Renal cortex interstitium (tissue), 11 donors: ENCODE measurements at regions not wholly inside any gene's neighbourhood (a gene's known extent, or its start where the extent isn't known, plus 50 kb on each side); places are given as distances from the start of the nearest gene placed in this dataset.
"Not testable (repeated sequence)": the region's sequence is repeated elsewhere in the genome, so short reads cannot be mapped to it uniquely, and the experiment has no call there.

Experiments used
- DNase-seq, 11 donors: peaks; one replicate each; pipeline ENCODE4 v3.0.0-alpha.2; 2013; ENCODE audit warnings: low read depth in 9 of 11, low spot score in 4 of 11; ENCODE audit errors: extremely low read depth in 1 of 11

- DNase-seq, result peak in 1 of 11 donors; percentile 0
Observed at GRCh38 chr5:84794486-84795035, 409.9 kb upstream of the EDIL3 start.

GRCh38 chr5:84791730-84792129, 407.1 kb upstream of the EDIL3 start:
- DNase-seq, result no peak

DNA sequence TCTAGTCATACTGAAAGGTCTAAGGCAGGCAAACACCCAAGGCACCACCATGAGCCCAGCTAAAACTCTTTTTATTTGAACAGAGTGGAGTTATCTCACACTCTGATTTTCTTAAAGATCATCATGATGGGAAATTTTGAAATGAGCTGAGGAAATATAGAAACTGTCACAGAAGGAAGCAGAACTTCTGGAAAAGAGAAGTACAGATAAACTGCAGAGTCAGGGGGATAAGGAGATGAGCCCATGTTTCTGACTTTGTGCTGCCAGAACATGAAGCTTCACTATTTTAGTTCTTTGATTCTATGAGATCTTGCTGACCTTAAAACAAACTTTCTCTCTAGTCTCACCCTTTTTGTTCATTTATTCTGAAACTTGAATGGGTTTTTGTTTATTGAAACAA, 406.5 kb upstream of the EDIL3 start:
- no peak for DNase-seq

- no peak for DNase-seq
Observed at GRCh38 chr5:84790406-84790805, 405.7 kb upstream of the EDIL3 start.

DNA sequence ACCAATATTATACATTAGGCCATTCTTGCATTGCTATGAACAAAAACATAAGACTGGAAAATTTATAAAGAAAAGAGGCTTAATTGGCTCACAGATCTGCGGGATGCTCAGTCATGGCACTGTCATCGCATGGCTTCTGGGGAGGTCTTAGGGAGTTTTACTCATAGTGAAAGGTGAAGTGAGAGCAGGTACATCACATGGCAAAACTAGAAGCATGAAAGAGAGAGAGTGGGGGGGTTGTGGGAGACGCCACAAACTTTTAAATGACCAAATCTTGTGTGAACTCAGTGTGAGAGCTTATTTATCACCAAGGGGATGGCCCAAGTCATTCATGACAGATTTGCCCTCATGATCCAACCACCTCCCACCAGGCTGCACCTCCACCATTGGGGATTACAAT, 398.3 kb upstream of the EDIL3 start:
- no peak for DNase-seq

DNA sequence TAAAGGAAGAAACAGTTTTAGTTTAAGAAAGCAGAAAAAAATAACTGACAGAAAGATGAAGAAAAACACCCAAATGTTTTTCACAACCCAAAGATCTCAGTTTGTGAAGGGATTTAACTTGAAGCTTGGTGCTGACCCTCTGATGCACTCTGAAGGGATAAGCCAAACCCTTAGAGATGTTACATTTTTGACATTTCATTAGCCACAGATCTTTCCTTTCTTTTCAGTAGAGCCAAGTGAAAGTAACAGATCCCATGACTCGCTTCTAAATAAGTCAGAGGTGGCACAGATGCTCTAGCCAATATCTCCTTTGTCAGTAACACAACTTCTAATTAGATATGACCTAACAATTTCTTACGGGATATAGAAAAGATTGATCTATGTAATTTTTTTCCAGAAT, 394.5 kb upstream of the EDIL3 start:
- DNase-seq, result no peak

DNA sequence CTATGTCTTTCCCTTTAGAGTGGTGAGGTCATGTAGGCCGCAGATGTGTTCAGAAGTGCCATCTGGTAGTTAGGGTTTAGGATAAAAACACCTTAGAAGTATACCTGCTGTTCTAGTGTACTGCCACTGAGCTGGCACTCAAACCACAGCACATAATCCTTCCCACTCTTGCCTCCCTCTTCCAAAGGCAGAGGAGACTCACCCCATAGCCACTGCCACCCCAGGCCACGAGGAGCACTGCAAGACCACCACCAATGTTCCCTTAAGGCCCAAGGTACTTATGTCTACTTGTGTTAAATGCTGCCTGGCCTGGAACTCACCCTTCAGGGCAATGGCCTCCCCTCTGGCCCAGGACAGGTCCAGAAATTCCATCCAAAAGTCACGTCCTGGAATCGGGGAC, 379.5 kb upstream of the EDIL3 start:
- DNase-seq, result no peak

GRCh38 chr5:84758008-84758407, 373.3 kb upstream of the EDIL3 start:
- DNase-seq, result no peak

DNA sequence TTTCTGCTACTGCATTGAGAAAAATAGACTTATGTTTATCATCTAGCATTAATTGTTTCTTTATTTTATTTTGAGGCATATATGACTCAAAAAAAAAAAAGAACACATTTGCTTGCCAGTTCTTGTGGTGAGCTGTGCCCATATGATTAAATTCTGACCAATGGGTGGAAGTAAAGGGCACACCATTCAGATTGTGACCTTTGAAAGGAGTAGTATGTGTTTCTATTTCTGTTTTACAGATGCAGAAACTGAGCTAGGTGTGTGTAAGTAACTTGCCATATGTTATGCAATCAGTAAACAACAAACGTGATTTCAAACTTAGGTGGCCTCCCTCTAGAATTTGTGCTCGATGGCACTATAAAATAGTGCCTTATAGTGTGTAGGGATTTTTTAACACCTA, 368.1 kb upstream of the EDIL3 start:
- DNase-seq, result no peak

DNA sequence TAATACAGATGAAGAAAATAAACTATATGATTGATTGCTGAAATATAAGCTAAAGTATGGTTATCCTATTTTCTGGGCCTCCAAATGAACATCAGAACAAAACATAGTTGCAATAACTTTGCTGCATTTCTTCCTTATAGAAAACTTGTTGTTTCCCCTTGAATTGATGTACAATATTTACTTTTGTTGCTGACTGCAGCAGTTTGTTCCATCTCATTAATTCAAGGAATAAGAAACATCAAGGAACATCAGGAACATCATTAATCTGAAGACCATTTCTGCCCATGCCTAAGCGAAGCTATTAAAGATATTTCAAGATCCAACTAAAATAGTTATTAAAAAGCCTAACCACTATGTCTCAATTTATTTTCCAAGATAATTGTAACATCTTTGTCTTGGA, 363.6 kb upstream of the EDIL3 start:
- no peak for DNase-seq

DNA sequence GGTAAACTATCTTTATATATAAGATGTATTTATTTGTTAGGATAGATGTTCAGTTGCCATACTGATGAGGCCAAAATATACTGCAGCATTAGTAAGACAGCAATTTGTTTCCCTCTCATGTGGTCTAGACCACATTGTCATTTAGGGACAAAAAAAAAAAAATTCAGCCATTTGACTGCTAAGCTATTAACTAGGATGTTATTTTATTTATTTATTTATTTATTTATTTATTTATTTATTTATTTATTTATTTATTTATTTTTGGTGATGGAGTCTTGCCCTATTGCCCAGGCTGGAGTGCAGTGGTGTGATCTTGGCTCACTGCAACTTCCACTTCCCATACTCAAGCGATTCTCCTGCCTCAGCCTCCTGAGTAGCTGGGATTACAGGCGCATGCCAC, 361.6 kb upstream of the EDIL3 start:
- not testable (repeated sequence) for DNase-seq

DNA sequence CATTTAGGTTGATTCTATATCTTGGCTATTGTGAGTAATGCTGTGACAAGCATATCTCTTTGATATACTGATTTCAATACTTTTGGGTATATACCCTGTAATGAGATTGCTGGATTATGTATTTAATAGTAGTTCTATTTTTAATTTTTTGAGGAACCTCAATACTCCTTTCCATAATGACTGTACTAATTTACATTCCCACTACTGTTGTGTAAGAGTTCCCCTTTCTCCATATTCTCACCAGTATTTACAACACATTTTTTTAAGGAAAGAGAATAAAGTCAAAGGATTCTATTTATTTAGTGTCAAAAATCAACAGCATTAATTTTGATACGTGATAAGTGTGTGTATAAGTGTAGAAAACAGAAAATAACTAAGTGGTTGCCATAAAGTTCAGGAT, 356.4 kb upstream of the EDIL3 start:
- DNase-seq, result no peak

DNA sequence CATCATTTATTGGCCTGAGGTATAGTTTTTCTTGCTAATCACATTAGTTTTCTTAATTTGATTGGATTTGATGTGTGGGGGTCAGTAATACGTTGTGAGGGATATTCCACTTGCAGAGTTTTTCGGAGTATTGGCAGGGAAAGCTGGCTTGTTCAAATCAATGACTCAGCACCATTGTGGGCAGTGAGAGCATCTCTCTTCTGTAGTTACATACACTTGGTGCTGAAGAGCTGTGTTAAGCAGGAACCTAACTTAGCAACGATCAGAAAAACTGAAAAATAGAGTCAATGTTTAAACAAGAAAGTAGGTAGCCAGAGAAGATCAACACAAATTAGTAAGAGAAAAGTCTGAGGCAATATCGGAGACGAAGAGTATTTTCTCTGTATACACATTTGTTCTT, 344.6 kb upstream of the EDIL3 start:
- no peak for DNase-seq

- no peak for DNase-seq
Observed at GRCh38 chr5:84727708-84728107, 343.0 kb upstream of the EDIL3 start.

DNA sequence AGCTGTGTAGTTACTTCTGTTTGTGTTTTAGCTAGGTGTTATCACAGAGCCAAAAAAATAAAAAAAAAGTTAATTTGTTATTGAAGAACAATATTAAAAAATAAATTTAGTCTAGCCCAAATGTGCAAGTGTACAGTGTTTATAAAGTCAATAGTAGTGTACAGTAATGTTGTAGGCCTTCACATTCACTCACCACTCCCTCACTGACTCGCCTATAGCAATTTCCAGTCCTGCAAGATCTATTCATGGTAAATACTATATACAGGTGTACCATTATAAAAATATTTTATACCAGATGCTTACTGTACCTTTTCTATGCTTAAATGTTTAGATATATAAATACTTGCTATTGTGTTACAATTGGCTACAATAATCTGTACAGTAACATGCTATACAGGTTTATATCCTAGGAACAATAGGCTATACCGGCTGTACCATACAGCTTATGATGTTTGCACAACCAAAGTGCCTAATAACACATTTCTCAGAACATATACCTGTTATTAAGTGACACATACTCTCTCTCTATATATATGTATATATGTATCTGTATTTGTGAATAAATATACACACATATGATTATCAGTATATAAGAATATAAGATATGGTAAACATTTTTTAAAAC, 341.4 kb upstream of the EDIL3 start:
- no peak for DNase-seq

GRCh38 chr5:84724683-84725082, 340.0 kb upstream of the EDIL3 start:
- no peak for DNase-seq

DNA sequence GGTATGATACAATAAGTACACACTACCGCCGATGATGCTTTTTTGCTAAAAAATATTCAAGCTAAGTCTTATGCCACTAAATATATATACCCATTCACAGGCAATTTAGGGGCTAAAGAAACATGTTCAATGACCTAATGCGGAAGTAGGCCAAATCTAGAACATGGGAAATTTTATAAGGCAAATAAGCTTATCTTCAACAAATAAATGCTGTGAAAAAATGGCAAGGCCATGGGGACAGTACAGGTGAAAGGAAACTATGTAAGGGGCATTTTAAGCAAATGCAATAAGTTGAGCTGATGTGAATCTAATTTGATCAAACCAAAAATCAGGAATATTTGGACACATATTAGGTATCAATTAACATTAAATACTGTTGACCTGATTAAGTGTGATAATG, 339.5 kb upstream of the EDIL3 start:
- no peak for DNase-seq

DNA sequence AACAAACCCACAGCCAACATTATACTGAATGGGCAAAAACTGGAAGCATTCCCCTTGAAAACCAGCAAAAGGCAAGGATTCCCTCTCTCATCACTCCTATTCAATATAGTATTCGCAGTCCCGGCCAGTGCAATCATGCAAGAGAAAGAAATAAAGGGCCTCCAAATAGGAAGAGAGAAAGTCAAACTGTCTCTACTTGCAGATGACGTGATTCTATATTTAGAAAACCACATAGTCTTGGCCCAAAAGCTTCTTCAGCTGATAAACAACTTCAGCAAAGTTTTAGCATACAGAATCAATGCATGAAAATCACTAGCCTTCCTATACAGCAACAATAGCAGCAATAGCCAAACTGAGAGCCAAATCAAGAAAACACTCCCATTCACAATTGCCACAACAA, 333.7 kb upstream of the EDIL3 start:
- DNase-seq, result no peak

GRCh38 chr5:84715686-84716085, 331.0 kb upstream of the EDIL3 start:
- no peak for DNase-seq

DNA sequence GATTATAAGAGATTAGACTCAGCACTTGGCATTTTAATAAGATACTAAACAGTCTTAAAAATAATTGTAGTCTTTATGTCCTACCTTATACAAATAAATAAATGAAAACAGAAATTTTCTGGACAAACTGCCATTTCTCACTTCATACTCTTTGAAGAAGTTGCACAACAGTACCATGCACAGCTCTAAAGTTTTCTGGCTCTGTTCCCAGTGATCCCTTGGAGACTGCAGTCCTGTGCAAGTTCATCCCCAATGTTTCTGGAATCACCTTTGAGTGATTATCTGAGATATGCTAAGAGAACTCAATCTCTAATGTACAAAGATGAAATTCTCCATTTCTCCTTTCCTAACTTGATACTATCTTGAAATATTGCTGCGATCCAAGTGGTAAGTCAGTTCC, 330.4 kb upstream of the EDIL3 start:
- no peak for DNase-seq

- no peak for DNase-seq
Observed at GRCh38 chr5:84709075-84709474, 324.4 kb upstream of the EDIL3 start.
